CD1c-positive myeloid dendritic cell (primary cell): ENCODE measurements at regions not wholly inside any gene's neighbourhood (a gene's known extent, or its start where the extent isn't known, plus 50 kb on each side); places are given as distances from the start of the nearest gene placed in this dataset.

Experiments used
- DNase-seq: peaks from one replicate; pipeline ENCODE4 v3.0.0-alpha.2; 2016; ENCODE audit errors: extremely low spot score

GRCh38 chr2:217304582-217304981 lies 444.7 kb upstream of the TNP1 start:
- DNase-seq = no peak

GRCh38 chr2:217302856-217303255 lies 443.0 kb upstream of the TNP1 start:
- DNase-seq = no peak

GRCh38 chr2:217301142-217301925 lies 441.5 kb upstream of the TNP1 start:
- peak; percentile 78 for DNase-seq

GRCh38 chr2:217299590-217299989 lies 439.7 kb upstream of the TNP1 start:
- no peak for DNase-seq

- DNase-seq = no peak
These were observed 437.2 kb upstream of the TNP1 start for GRCh38 chr2:217297096-217297495.

- no peak for DNase-seq
These were observed 435.0 kb upstream of the TNP1 start for GRCh38 chr2:217294818-217295217.

- no peak for DNase-seq
These were observed 434.3 kb upstream of the TNP1 start for GRCh38 chr2:217294211-217294610.

- no peak for DNase-seq
These were observed 433.7 kb upstream of the TNP1 start for GRCh38 chr2:217293607-217294006.

- DNase-seq = no peak
These were observed 433.2 kb upstream of the TNP1 start for GRCh38 chr2:217293046-217293445.

- no peak for DNase-seq
These were observed 431.4 kb upstream of the TNP1 start for GRCh38 chr2:217291259-217291658.

GRCh38 chr2:217290467-217290866 lies 430.6 kb upstream of the TNP1 start:
- DNase-seq = no peak

GRCh38 chr2:217289907-217290280 lies 430.0 kb upstream of the TNP1 start:
- DNase-seq = no peak

- DNase-seq = no peak
These were observed 429.5 kb upstream of the TNP1 start for GRCh38 chr2:217289177-217289906.

- DNase-seq = no peak
These were observed 428.7 kb upstream of the TNP1 start for GRCh38 chr2:217288472-217289063.

- no peak for DNase-seq
These were observed 427.0 kb upstream of the TNP1 start for GRCh38 chr2:217286833-217287232.

GRCh38 chr2:217285926-217286325 lies 426.1 kb upstream of the TNP1 start:
- no peak for DNase-seq

- no peak for DNase-seq
These were observed 423.6 kb upstream of the TNP1 start for GRCh38 chr2:217283460-217283859.

GRCh38 chr2:217282531-217282930 lies 422.7 kb upstream of the TNP1 start:
- DNase-seq = no peak

GRCh38 chr2:217279556-217279955 lies 419.7 kb upstream of the TNP1 start:
- no peak for DNase-seq

- DNase-seq = no peak
These were observed 419.3 kb upstream of the TNP1 start for GRCh38 chr2:217279140-217279539.

GRCh38 chr2:217277646-217278398 lies 418.0 kb upstream of the TNP1 start:
- no peak for DNase-seq

- no peak for DNase-seq
These were observed 416.6 kb upstream of the TNP1 start for GRCh38 chr2:217276433-217276832.
